GM06990 (cell line): ENCODE measurements at regions not wholly inside any gene's neighbourhood (a gene's known extent, or its start where the extent isn't known, plus 50 kb on each side); places are given as distances from the start of the nearest gene placed in this dataset.

ENCODE experiments used
- DNase-seq: peaks from one replicate; pipeline ENCODE4 v3.0.0-alpha.2; 2011; ENCODE audit not compliant: insufficient read length; ENCODE audit errors: extremely low read depth
- H3K27me3 ChIP-seq: replicated peaks from 2 replicates; pipeline ENCODE4 v1.6.0; 2011; ENCODE audit warnings: low read length; ENCODE audit not compliant: control insufficient read depth, insufficient read depth
- H3K36me3 ChIP-seq: 2 replicates; pipeline ENCODE4 v1.5.1; 2011; ENCODE audit warnings: low read length; ENCODE audit not compliant: control insufficient read depth, insufficient read depth
- H3K4me3 ChIP-seq: replicated peaks from 2 replicates; pipeline ENCODE4 v1.5.1; 2011; ENCODE audit warnings: low read depth, mild to moderate bottlenecking, control low read depth, low read length
- TF ChIP-seq, protein P1 (sequence below): IDR thresholded peaks from 2 replicates; pipeline ENCODE4 v1.5.1; 2011; ENCODE audit warnings: low read length, control low read depth, mild to moderate bottlenecking, inconsistent platforms; ENCODE audit not compliant: insufficient read depth, poor library complexity, severe bottlenecking

- H3K4me3 ChIP-seq = no peak overlapping the region
- no peak for DNase-seq
- no peaks in the 10 kb centered on the region for H3K36me3 ChIP-seq
- no peaks in the 10 kb centered on the region for H3K27me3 ChIP-seq
- TF ChIP-seq, protein P1, sequence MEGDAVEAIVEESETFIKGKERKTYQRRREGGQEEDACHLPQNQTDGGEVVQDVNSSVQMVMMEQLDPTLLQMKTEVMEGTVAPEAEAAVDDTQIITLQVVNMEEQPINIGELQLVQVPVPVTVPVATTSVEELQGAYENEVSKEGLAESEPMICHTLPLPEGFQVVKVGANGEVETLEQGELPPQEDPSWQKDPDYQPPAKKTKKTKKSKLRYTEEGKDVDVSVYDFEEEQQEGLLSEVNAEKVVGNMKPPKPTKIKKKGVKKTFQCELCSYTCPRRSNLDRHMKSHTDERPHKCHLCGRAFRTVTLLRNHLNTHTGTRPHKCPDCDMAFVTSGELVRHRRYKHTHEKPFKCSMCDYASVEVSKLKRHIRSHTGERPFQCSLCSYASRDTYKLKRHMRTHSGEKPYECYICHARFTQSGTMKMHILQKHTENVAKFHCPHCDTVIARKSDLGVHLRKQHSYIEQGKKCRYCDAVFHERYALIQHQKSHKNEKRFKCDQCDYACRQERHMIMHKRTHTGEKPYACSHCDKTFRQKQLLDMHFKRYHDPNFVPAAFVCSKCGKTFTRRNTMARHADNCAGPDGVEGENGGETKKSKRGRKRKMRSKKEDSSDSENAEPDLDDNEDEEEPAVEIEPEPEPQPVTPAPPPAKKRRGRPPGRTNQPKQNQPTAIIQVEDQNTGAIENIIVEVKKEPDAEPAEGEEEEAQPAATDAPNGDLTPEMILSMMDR = no peak
Measured at GRCh38 chr4:126843492-126844067, 789.2 kb upstream of the INTU start.

DNA sequence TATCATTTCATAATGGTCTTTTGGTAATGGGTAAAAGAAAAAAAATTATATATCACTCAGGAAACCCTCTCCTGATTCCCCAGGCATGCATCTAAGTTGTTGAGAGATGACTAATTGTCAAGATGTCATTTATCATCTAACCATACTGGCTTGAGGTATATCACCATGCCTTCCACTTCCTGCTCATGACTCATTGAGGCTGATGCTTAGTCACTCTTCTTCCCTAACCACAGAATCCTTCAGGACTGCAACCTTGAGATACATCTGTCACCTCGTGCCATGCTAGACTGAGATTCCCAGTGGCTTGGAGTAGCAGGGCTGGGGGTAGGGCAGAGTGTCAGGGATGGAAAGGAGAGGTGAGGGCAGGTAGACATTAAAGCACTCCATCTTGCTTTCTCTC is 782.5 kb upstream of the INTU start:
- Histone ChIP-seq H3K36me3 (no peaks in the 10 kb centered on the region), H3K27me3 (no peaks in the 10 kb centered on the region), H3K4me3 (no peak overlapping the region)
- no peak for DNase-seq
- TF ChIP-seq, protein P1 = no peak

DNA sequence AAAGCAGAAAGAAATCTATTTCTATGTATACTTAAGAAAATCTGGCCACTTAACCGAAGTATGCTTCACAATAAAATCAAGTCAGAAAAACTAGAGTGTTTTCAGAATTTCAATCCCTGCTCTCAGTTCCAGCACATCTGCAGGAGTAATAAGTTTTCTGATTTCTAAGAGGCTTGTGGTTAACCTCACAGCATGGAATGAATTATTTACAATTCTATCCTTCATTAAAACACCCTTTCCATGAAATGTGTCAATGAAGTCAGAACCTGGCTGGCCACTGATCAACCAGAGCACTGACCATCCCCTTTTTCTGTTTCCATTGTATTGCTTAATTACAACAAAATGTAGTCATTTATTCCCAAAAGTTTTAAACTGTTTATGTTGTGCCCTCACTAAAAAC is 781.4 kb upstream of the INTU start:
- TF ChIP-seq, protein P1 = no peak

GRCh38 chr4:126853715-126854114 is 779.0 kb upstream of the INTU start:
- TF ChIP-seq, protein P1 = no peak
- DNase-seq = no peak
- no peaks in the 10 kb centered on the region for H3K27me3 ChIP-seq
- no peak overlapping the region for H3K4me3 ChIP-seq
- H3K36me3 ChIP-seq = no peaks in the 10 kb centered on the region

More for the DNA sequence above, 781.4 kb upstream of the INTU start:
- Histone ChIP-seq H3K4me3 (no peak overlapping the region), H3K27me3 (no peaks in the 10 kb centered on the region), H3K36me3 (no peaks in the 10 kb centered on the region)
- DNase-seq = no peak

DNA sequence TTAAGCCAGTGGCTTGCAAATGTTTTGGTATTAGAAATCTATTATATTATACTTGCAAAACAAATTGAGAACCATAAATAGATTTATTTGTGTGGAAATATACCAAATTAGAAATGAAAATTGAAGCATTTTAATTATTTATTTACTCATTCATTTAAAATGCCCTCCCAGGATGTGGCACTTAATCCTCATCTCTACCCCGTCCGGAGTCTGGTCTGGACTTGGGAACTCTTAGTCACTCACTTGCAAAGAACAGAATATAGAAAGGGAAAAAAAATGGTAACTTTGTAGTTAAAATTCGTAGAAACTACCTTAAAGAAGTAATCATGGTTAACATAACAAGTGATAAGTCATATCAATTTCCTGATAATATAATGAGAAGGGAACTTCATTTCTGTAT is 775.9 kb upstream of the INTU start:
- TF ChIP-seq, protein P1 = no peak
- no peak for DNase-seq
- Histone ChIP-seq H3K4me3 (no peak overlapping the region), H3K36me3 (no peaks in the 10 kb centered on the region), H3K27me3 (no peaks in the 10 kb centered on the region)

GRCh38 chr4:126859314-126859713 is 773.4 kb upstream of the INTU start:
- Histone ChIP-seq H3K27me3 (no peaks in the 10 kb centered on the region), H3K36me3 (no peaks in the 10 kb centered on the region), H3K4me3 (no peak overlapping the region)
- TF ChIP-seq, protein P1 = no peak
- DNase-seq = no peak
